IPS-18a (cell line): ENCODE measurements at regions not wholly inside any gene's neighbourhood (a gene's known extent, or its start where the extent isn't known, plus 50 kb on each side); places are given as distances from the start of the nearest gene placed in this dataset.

Experiments used
- H3K27ac ChIP-seq: one replicate; pipeline ENCODE4 v1.5.1; 2013; ENCODE audit warnings: low read length
- H3K27me3 ChIP-seq: one replicate; pipeline ENCODE4 v1.6.1; 2013; ENCODE audit warnings: mild to moderate bottlenecking, low read length; ENCODE audit not compliant: control insufficient read depth, insufficient read depth
- H3K36me3 ChIP-seq: one replicate; pipeline ENCODE4 v1.6.1; 2013; ENCODE audit warnings: low read depth, low read length; ENCODE audit not compliant: control insufficient read depth
- H3K4me1 ChIP-seq: one replicate; pipeline ENCODE4 v1.6.1; 2013; ENCODE audit warnings: low read depth, low read length; ENCODE audit not compliant: control insufficient read depth
- H3K4me3 ChIP-seq: one replicate; pipeline ENCODE4 v1.5.1; 2013; ENCODE audit warnings: low read length
- H3K9ac ChIP-seq: one replicate; pipeline ENCODE4 v1.6.1; 2013; ENCODE audit warnings: mild to moderate bottlenecking, low read length, moderate library complexity
- H3K9me3 ChIP-seq: one replicate; pipeline ENCODE4 v1.6.1; 2013; ENCODE audit warnings: low read depth, low read length; ENCODE audit not compliant: control insufficient read depth

DNA sequence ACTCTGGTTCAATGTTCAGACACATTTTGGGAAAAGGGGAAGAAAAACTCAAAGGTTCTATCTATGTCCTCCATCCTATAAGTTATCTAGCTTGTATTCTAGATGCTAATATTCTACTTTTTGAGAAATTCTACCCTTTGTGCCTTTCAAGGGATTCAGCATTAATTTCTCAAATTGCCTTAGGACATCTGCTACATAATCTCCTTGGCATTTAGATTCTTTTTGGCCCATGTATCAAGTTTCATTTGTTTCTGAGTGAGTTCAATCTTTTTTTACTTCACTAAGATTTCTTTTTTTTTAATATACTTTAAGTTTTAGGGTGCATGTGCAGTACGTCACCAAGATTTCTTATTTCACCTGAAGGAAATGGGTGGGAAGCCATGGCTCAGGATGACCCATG, 232.7 kb upstream of the TENT5A start:
- no peaks in the 10 kb centered on the region for H3K27me3 ChIP-seq
- H3K4me3 ChIP-seq = no peak overlapping the region
- no peaks in the 10 kb centered on the region for H3K9me3 ChIP-seq
- H3K9ac ChIP-seq = no peak overlapping the region
- no peaks in the 10 kb centered on the region for H3K36me3 ChIP-seq
- no peaks in the 10 kb centered on the region for H3K4me1 ChIP-seq
- no peak overlapping the region for H3K27ac ChIP-seq

DNA sequence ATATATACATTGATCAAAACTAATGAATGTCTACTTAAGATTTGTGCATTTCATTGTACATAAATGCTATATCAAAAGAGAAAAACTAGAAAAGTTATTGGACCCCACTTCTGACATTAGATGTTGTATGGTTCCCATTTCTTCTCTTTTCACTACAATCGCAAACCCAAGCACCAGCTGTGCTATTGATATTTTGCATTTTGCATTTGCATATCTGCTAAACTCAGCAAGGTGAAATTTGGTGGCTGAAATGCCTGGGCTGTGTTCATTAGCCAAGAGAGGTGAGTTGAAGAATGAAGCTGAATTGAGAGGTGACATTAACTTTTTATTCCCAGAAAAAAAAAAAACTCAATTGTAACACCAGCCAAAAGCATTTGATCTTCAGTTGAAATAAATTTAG, 232.1 kb upstream of the TENT5A start:
- Histone ChIP-seq H3K9me3 (no peaks in the 10 kb centered on the region), H3K27ac (no peak overlapping the region), H3K27me3 (no peaks in the 10 kb centered on the region), H3K4me1 (no peaks in the 10 kb centered on the region), H3K4me3 (no peak overlapping the region), H3K9ac (no peak overlapping the region), H3K36me3 (no peaks in the 10 kb centered on the region)

DNA sequence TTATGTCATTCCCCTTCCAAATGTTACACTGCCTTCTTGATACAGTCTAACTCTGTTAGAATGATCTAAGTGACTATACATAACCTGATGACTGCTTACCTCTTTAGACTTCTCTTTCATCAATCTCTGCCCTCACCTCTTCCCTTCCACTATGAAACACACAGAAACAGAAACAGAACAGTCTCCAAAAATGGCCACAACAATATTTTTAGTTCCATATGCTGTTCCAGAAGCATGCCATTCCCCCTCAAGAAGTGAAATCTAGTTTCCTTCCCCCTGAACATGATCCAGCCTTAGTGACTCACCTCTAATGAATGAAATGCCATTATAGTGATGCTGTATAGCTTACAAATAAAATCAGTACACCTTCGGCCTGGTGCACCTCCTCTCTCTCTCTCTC, 229.3 kb upstream of the TENT5A start:
- Histone ChIP-seq H3K27ac (no peak overlapping the region), H3K9me3 (no peaks in the 10 kb centered on the region), H3K36me3 (no peaks in the 10 kb centered on the region), H3K4me1 (no peaks in the 10 kb centered on the region), H3K4me3 (no peak overlapping the region), H3K9ac (no peak overlapping the region), H3K27me3 (no peaks in the 10 kb centered on the region)

DNA sequence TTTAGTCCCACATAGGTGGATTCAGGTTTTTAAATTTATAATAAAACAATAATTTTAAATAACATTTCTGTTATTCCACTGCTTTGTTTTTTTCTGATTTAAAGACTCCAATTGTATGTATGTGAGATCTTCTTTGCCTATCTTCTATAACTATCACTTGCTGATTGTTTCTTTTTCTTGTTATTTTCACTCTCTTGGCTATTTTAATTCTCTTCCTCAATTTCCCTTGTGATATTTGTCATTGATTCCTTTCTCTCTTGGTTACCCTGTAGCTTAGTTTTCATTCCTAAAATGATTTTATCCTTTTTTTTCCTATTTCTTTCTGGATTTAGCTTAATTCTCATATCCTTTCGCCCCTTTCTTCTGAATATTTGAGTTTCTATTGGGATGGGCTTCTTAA, 227.3 kb upstream of the TENT5A start:
- Histone ChIP-seq H3K9me3 (no peaks in the 10 kb centered on the region), H3K4me1 (no peaks in the 10 kb centered on the region), H3K27ac (no peak overlapping the region), H3K9ac (no peak overlapping the region), H3K4me3 (no peak overlapping the region), H3K36me3 (no peaks in the 10 kb centered on the region), H3K27me3 (no peaks in the 10 kb centered on the region)

- Histone ChIP-seq H3K9me3 (no peaks in the 10 kb centered on the region), H3K27ac (no peak overlapping the region), H3K4me1 (no peaks in the 10 kb centered on the region), H3K27me3 (no peaks in the 10 kb centered on the region), H3K36me3 (no peaks in the 10 kb centered on the region), H3K9ac (no peak overlapping the region), H3K4me3 (no peak overlapping the region)
Observed at GRCh38 chr6:81979329-81979728, 226.8 kb upstream of the TENT5A start.

DNA sequence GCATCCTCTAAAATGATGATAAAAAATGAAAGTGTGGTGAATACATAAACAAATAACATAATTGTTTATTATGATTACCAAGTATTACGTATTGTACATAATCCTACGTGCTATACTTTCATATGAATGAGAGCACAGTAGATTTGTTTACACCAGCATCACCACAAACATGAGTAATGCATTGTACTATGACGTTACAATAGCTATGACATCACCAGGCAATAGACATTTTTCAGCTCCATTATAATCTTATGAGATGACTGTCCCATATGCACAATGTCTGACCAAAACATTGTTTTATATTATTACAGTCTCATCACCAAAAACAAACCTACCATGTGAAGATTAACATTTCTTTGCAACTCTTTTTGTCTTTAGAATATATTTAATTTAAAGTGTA, 225.7 kb upstream of the TENT5A start:
- H3K27me3 ChIP-seq = no peaks in the 10 kb centered on the region
- H3K4me3 ChIP-seq = no peak overlapping the region
- H3K9me3 ChIP-seq = no peaks in the 10 kb centered on the region
- no peak overlapping the region for H3K27ac ChIP-seq
- no peaks in the 10 kb centered on the region for H3K4me1 ChIP-seq
- no peak overlapping the region for H3K9ac ChIP-seq
- no peaks in the 10 kb centered on the region for H3K36me3 ChIP-seq

DNA sequence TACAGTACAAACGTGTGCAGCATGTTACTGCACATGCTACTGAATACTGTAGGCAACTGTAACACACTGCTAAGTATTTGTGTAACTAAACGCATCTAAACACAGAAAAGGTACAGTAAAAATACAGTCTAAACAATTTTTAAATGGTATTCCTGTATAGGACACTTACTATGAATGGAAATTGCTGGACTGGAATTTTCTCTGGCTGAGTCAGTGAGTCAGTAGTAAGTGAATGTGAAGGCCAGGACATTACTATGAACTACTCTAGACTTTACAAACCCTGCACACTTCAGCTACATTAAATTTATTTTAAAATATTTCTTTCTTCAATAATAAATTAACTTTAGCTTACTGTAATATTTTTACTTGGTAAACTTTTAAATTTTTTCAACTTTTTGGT, 225.0 kb upstream of the TENT5A start:
- Histone ChIP-seq H3K27me3 (no peaks in the 10 kb centered on the region), H3K4me1 (no peaks in the 10 kb centered on the region), H3K27ac (no peak overlapping the region), H3K9ac (no peak overlapping the region), H3K36me3 (no peaks in the 10 kb centered on the region), H3K9me3 (no peaks in the 10 kb centered on the region), H3K4me3 (no peak overlapping the region)

GRCh38 chr6:81969814-81970213, 217.3 kb upstream of the TENT5A start:
- no peaks in the 10 kb centered on the region for H3K27me3 ChIP-seq
- H3K36me3 ChIP-seq = no peaks in the 10 kb centered on the region
- no peak overlapping the region for H3K9ac ChIP-seq
- peaks cover 7% of the 10 kb centered on the region for H3K4me1 ChIP-seq
- H3K9me3 ChIP-seq = no peaks in the 10 kb centered on the region
- H3K27ac ChIP-seq = no peak overlapping the region
- no peak overlapping the region for H3K4me3 ChIP-seq

GRCh38 chr6:81969011-81969410, 216.5 kb upstream of the TENT5A start:
- H3K9ac ChIP-seq = no peak overlapping the region
- no peak overlapping the region for H3K27ac ChIP-seq
- H3K4me1 ChIP-seq = peaks cover 7% of the 10 kb centered on the region
- H3K36me3 ChIP-seq = no peaks in the 10 kb centered on the region
- no peaks in the 10 kb centered on the region for H3K9me3 ChIP-seq
- H3K27me3 ChIP-seq = no peaks in the 10 kb centered on the region
- H3K4me3 ChIP-seq = no peak overlapping the region

GRCh38 chr6:81966968-81967367, 214.5 kb upstream of the TENT5A start:
- Histone ChIP-seq H3K27ac (no peak overlapping the region), H3K9me3 (no peaks in the 10 kb centered on the region), H3K4me3 (no peak overlapping the region), H3K27me3 (no peaks in the 10 kb centered on the region), H3K9ac (no peak overlapping the region), H3K36me3 (no peaks in the 10 kb centered on the region), H3K4me1 (peaks cover 7% of the 10 kb centered on the region)

- no peaks in the 10 kb centered on the region for H3K36me3 ChIP-seq
- no peaks in the 10 kb centered on the region for H3K4me1 ChIP-seq
- no peak overlapping the region for H3K9ac ChIP-seq
- H3K4me3 ChIP-seq = no peak overlapping the region
- peaks cover 10% of the 10 kb centered on the region for H3K9me3 ChIP-seq
- no peaks in the 10 kb centered on the region for H3K27me3 ChIP-seq
- no peak overlapping the region for H3K27ac ChIP-seq
Observed at GRCh38 chr6:81962198-81962597, 209.7 kb upstream of the TENT5A start.

- H3K4me1 ChIP-seq = no peaks in the 10 kb centered on the region
- no peaks in the 10 kb centered on the region for H3K27me3 ChIP-seq
- no peaks in the 10 kb centered on the region for H3K36me3 ChIP-seq
- H3K4me3 ChIP-seq = no peak overlapping the region
- H3K27ac ChIP-seq = no peak overlapping the region
- H3K9me3 ChIP-seq = no peaks in the 10 kb centered on the region
- no peak overlapping the region for H3K9ac ChIP-seq
Observed at GRCh38 chr6:81950877-81951276, 198.4 kb upstream of the TENT5A start.
